SK-N-SH (cell line): ENCODE measurements at regions not wholly inside any gene's neighbourhood (a gene's known extent, or its start where the extent isn't known, plus 50 kb on each side); places are given as distances from the start of the nearest gene placed in this dataset.

Experiments used
- CTCF ChIA-PET: fragments of 300-600, 350-600 bp; formaldehyde crosslinking; extraction: SDS; loops from one replicate; lab custom pipeline; 2021; lab: Yijun Ruan, JAX
- POLR2A ChIA-PET: fragments of 350-600 bp; sonication (Branson Sonifier 250); formaldehyde crosslinking; extraction: SDS; loops from one replicate; lab custom pipeline; 2020; ENCODE audit warnings: antibody characterized with exemption, inconsistent platforms; lab: Yijun Ruan, JAX
- DNase-seq: peaks from one replicate; pipeline ENCODE4 v3.0.0; 2012
- H2AFZ ChIP-seq: fragments of 200-600 bp; sonication (generic); 2 replicates; pipeline ENCODE4 v1.8.1; 2016; ENCODE audit warnings: antibody characterized with exemption, mild to moderate bottlenecking, low read depth
- H3F3A ChIP-seq: fragments of 200-600 bp; sonication (generic); replicated peaks from 2 replicates; pipeline ENCODE3; 2016; ENCODE audit warnings: antibody characterized with exemption, mild to moderate bottlenecking; ENCODE audit not compliant: insufficient read depth
- H3K27ac ChIP-seq, 2 experiments: fragments of 200-500 bp in 1 of 2; fragments of 200-600 bp in 1 of 2; sonication (Bioruptor generic) in 1 of 2; sonication (generic), shearing (Covaris generic) in 1 of 2; 2 replicates each; pipeline versions ENCODE4 v1.5.1 to v1.6.1; 2014 to 2016; ENCODE audit warnings: low read depth in 2 of 2, inconsistent platforms in 1 of 2, low read length in 1 of 2, mild to moderate bottlenecking in 1 of 2, mixed read lengths in 1 of 2
- H3K27me3 ChIP-seq: fragments of 200-600 bp; sonication (generic), shearing (Covaris generic); 2 replicates; pipeline ENCODE4 v1.6.1; 2016; ENCODE audit warnings: mixed run types; ENCODE audit not compliant: insufficient read depth
- H3K36me3 ChIP-seq, 2 experiments: fragments of 200-500 bp in 1 of 2; fragments of 200-600 bp in 1 of 2; sonication (Bioruptor generic) in 1 of 2; sonication (generic) in 1 of 2; replicated peaks in 1 of 2; 2 replicates each; pipeline versions ENCODE3 to v1.5.1; 2014 to 2016; ENCODE audit warnings: low read length in 1 of 2, mild to moderate bottlenecking in 1 of 2; ENCODE audit not compliant: insufficient read depth in 2 of 2, control insufficient read depth in 1 of 2
- H3K4me1 ChIP-seq, 2 experiments: fragments of 200-500 bp in 1 of 2; fragments of 200-600 bp in 1 of 2; sonication (Bioruptor generic) in 1 of 2; sonication (generic), shearing (Covaris generic) in 1 of 2; 2 replicates each; pipeline versions ENCODE4 v1.5.1 to v1.6.1; 2014 to 2016; ENCODE audit warnings: low read depth in 1 of 2, low read length in 1 of 2, mixed run types in 1 of 2; ENCODE audit not compliant: insufficient read depth in 2 of 2, control insufficient read depth in 1 of 2
- H3K4me2 ChIP-seq: fragments of 200-600 bp; sonication (generic), shearing (Covaris generic); 2 replicates; pipeline ENCODE4 v1.6.1; 2017; ENCODE audit warnings: mixed run types
- H3K4me3 ChIP-seq, 2 experiments: fragments of 200-500 bp in 1 of 2; fragments of 200-600 bp in 1 of 2; sonication (Bioruptor generic) in 1 of 2; sonication (generic), shearing (Covaris generic) in 1 of 2; 2 replicates each; pipeline versions ENCODE4 v1.5.1 to v1.8.1; 2014 to 2016; ENCODE audit warnings: low read depth in 2 of 2, inconsistent platforms in 1 of 2, low read length in 1 of 2, mild to moderate bottlenecking in 1 of 2, mixed read lengths in 1 of 2, moderate library complexity in 1 of 2
- H3K79me2 ChIP-seq: fragments of 200-600 bp; sonication (generic); 2 replicates; pipeline ENCODE4 v1.8.1; 2017; ENCODE audit warnings: mild to moderate bottlenecking; ENCODE audit not compliant: insufficient read depth
- H3K9ac ChIP-seq: fragments of 200-600 bp; sonication (generic); 2 replicates; pipeline ENCODE4 v1.6.1; 2017; ENCODE audit warnings: mixed run types
- H3K9me2 ChIP-seq: fragments of 200-600 bp; sonication (generic); 2 replicates; pipeline ENCODE4 v1.6.1; 2017; ENCODE audit warnings: mixed run types
- H3K9me3 ChIP-seq: fragments of 200-600 bp; sonication (generic); 2 replicates; pipeline ENCODE4 v1.6.1; 2017; ENCODE audit warnings: mixed run types, mild to moderate bottlenecking, moderate library complexity
- H4K20me1 ChIP-seq: fragments of 200-600 bp; sonication (generic); 2 replicates; pipeline ENCODE4 v1.6.1; 2017; ENCODE audit warnings: mild to moderate bottlenecking, mixed run types; ENCODE audit not compliant: insufficient read depth
- ELF1 ChIP-seq: IDR thresholded peaks from 2 replicates; pipeline ENCODE4 v1.4.0; 2012
- MAX ChIP-seq: IDR thresholded peaks from 2 replicates; pipeline ENCODE4 v1.4.0; 2012; ENCODE audit warnings: low read depth
- NRF1 ChIP-seq: IDR thresholded peaks from 2 replicates; pipeline ENCODE4 v1.6.1; 2012; ENCODE audit warnings: low read depth, mild to moderate bottlenecking, low read length
- PBX3 ChIP-seq: IDR thresholded peaks from 2 replicates; pipeline ENCODE4; 2012
- POLR2AphosphoS5 ChIP-seq: IDR thresholded peaks from 2 replicates; pipeline ENCODE4 v1.6.1; 2012; ENCODE audit warnings: low read depth, low read length
- REST ChIP-seq: IDR thresholded peaks from 2 replicates; pipeline ENCODE4 v1.6.1; 2012; ENCODE audit warnings: mild to moderate bottlenecking, low read depth, low read length, moderate library complexity
- SIN3A ChIP-seq: IDR thresholded peaks from 2 replicates; pipeline ENCODE4 v1.6.1; 2012; ENCODE audit warnings: low read depth, mild to moderate bottlenecking, low read length, moderate library complexity, borderline replicate concordance
- SMC3 ChIP-seq: IDR thresholded peaks from 2 replicates; pipeline ENCODE4 v1.6.1; 2012; ENCODE audit warnings: low read depth, low read length, improper control_type of control experiment
- ZBTB33 ChIP-seq: IDR thresholded peaks from 2 replicates; pipeline ENCODE4 v1.4.0; 2012; ENCODE audit warnings: low read depth, borderline replicate concordance
- whole genome bisulfite sequencing: methylation state at CpG from one replicate; pipeline ENCODE4 v1.1.6; 2017; ENCODE audit warnings: low lambda C conversion rate; 5-methylcytosine and 5-hydroxymethylcytosine counted together

GRCh38 chr2:221360312-221360711 lies 211.8 kb downstream of the EPHA4 start:
- H3K4me2 ChIP-seq, result no peak overlapping the region
- no peak for TF ChIP-seq SMC3
- TF ChIP-seq ELF1, result no peak
- no peak for TF ChIP-seq ZBTB33
- no peak for TF ChIP-seq REST
- no peak for TF ChIP-seq SIN3A
- no peak for TF ChIP-seq NRF1
- no peaks in the 10 kb centered on the region for H3K27me3 ChIP-seq
- no peak overlapping the region for H2AFZ ChIP-seq
- H3K9ac ChIP-seq, result no peak overlapping the region
- H3K79me2 ChIP-seq, result no peaks in the 10 kb centered on the region
- WGBS, result 12% methylated on average over 3 of the region's 3 CpGs
- H3K4me3 ChIP-seq, result no peak overlapping the region
- DNase-seq, result no peak
- ChIA-PET POLR2A (no interaction called here), CTCF (no interaction called here)
- H3K9me3 ChIP-seq, result no peaks in the 10 kb centered on the region
- H4K20me1 ChIP-seq, result no peaks in the 10 kb centered on the region
- no peaks in the 10 kb centered on the region for H3F3A ChIP-seq
- no peaks in the 10 kb centered on the region for H3K36me3 ChIP-seq
- H3K9me2 ChIP-seq, result no peaks in the 10 kb centered on the region
- no peaks in the 10 kb centered on the region for H3K4me1 ChIP-seq
- H3K27ac ChIP-seq, result no peak overlapping the region

- H3K9ac ChIP-seq, result no peak overlapping the region
- H3K4me1 ChIP-seq, result no peaks in the 10 kb centered on the region
- POLR2A ChIA-PET, result no interaction called here
- H3K9me3 ChIP-seq, result no peaks in the 10 kb centered on the region
- H3K9me2 ChIP-seq, result no peaks in the 10 kb centered on the region
- no peaks in the 10 kb centered on the region for H3K79me2 ChIP-seq
- H3K4me2 ChIP-seq, result no peak overlapping the region
- no peaks in the 10 kb centered on the region for H3K27me3 ChIP-seq
- no peaks in the 10 kb centered on the region for H3K36me3 ChIP-seq
- H2AFZ ChIP-seq, result no peak overlapping the region
- no peaks in the 10 kb centered on the region for H3F3A ChIP-seq
- no peak overlapping the region for H3K4me3 ChIP-seq
- TF ChIP-seq MAX (no peak), POLR2AphosphoS5 (no peak), ELF1 (no peak), PBX3 (no peak)
- CTCF ChIA-PET, result no interaction called here
- no peak overlapping the region for H3K27ac ChIP-seq
- whole genome bisulfite sequencing, result 24% methylated on average over 6 of the region's 6 CpGs
- DNase-seq, result no peak
- no peaks in the 10 kb centered on the region for H4K20me1 ChIP-seq
Measured at GRCh38 chr2:221360742-221361141, 211.4 kb downstream of the EPHA4 start.
